NT2/D1 (cell line): ENCODE measurements at regions not wholly inside any gene's neighbourhood (a gene's known extent, or its start where the extent isn't known, plus 50 kb on each side); places are given as distances from the start of the nearest gene placed in this dataset.

Experiments used
- DNase-seq: peaks from one replicate; pipeline ENCODE4 v3.0.0-alpha.2; 2011; ENCODE audit warnings: low read depth, low spot score
- H3K27me3 ChIP-seq: 2 replicates; pipeline ENCODE4 v1.6.0; 2011; ENCODE audit warnings: mild to moderate bottlenecking; ENCODE audit not compliant: insufficient read length, insufficient read depth
- H3K36me3 ChIP-seq: 2 replicates; pipeline ENCODE4 v1.6.1; 2011; ENCODE audit warnings: mild to moderate bottlenecking, low read length, mixed read lengths; ENCODE audit not compliant: insufficient read depth, insufficient read length
- H3K4me1 ChIP-seq: 2 replicates; pipeline ENCODE4 v1.5.1; 2011; ENCODE audit not compliant: insufficient read depth, insufficient read length
- H3K4me3 ChIP-seq: 2 replicates; pipeline ENCODE4 v1.5.1; 2011; ENCODE audit warnings: low read depth; ENCODE audit not compliant: insufficient read length
- H3K9ac ChIP-seq: 2 replicates; pipeline ENCODE4 v1.6.0; 2011; ENCODE audit warnings: low read depth; ENCODE audit not compliant: insufficient read length
- H3K9me3 ChIP-seq: 2 replicates; pipeline ENCODE4 v1.5.1; 2011; ENCODE audit warnings: mild to moderate bottlenecking, low read length; ENCODE audit not compliant: insufficient read depth
- SUZ12 ChIP-seq: IDR thresholded peaks from 2 replicates; pipeline ENCODE4 v1.6.1; 2011; ENCODE audit not compliant: insufficient read length, insufficient read depth; ENCODE audit errors: extremely low read depth
- YY1 ChIP-seq: IDR thresholded peaks from 2 replicates; pipeline ENCODE4 v1.6.1; 2011; ENCODE audit not compliant: insufficient read length, insufficient read depth
- ZNF274 ChIP-seq: IDR thresholded peaks from 2 replicates; pipeline ENCODE4 v1.6.1; 2011; ENCODE audit warnings: mild to moderate bottlenecking, low read depth, low read length

- Histone ChIP-seq H3K36me3 (no peaks in the 10 kb centered on the region), H3K27me3 (no peaks in the 10 kb centered on the region), H3K9ac (no peak overlapping the region), H3K4me3 (no peak overlapping the region), H3K9me3 (peaks cover 14% of the 10 kb centered on the region; the same call in 1 of the 2 replicates), H3K4me1 (peaks cover 6% of the 10 kb centered on the region)
- DNase-seq: no peak
- TF ChIP-seq YY1: no peak
- no peak for TF ChIP-seq ZNF274
- TF ChIP-seq SUZ12: no peak
These were observed 112.9 kb upstream of the JAZF1 start for GRCh38 chr7:28293527-28293835.

GRCh38 chr7:28296571-28297483 lies 115.5 kb upstream of the CREB5 start:
- H3K9me3 ChIP-seq: no peaks in the 10 kb centered on the region
- TF ChIP-seq ZNF274 (no peak), YY1 (no peak), SUZ12 (no peak)
- H3K36me3 ChIP-seq: no peaks in the 10 kb centered on the region
- peak; percentile 64 for DNase-seq
- H3K4me1 ChIP-seq: peaks cover 6% of the 10 kb centered on the region
- no peak overlapping the region for H3K9ac ChIP-seq
- no peaks in the 10 kb centered on the region for H3K27me3 ChIP-seq
- H3K4me3 ChIP-seq: no peak overlapping the region

- no peaks in the 10 kb centered on the region for H3K36me3 ChIP-seq
- peaks cover 2% of the 10 kb centered on the region for H3K4me1 ChIP-seq
- H3K27me3 ChIP-seq: no peaks in the 10 kb centered on the region
- DNase-seq: no peak
- H3K9me3 ChIP-seq: no peaks in the 10 kb centered on the region
- no peak overlapping the region for H3K9ac ChIP-seq
- TF ChIP-seq SUZ12 (no peak), ZNF274 (no peak), YY1 (no peak)
- H3K4me3 ChIP-seq: no peak overlapping the region
These were observed 114.4 kb upstream of the CREB5 start for GRCh38 chr7:28297801-28298459.

- H3K9me3 ChIP-seq: no peaks in the 10 kb centered on the region
- H3K27me3 ChIP-seq: no peaks in the 10 kb centered on the region
- H3K4me3 ChIP-seq: no peak overlapping the region
- H3K4me1 ChIP-seq: no peaks in the 10 kb centered on the region
- H3K9ac ChIP-seq: no peak overlapping the region
- H3K36me3 ChIP-seq: no peaks in the 10 kb centered on the region
- no peak for TF ChIP-seq ZNF274
- no peak for TF ChIP-seq SUZ12
- DNase-seq: peak; percentile 87
These were observed 113.3 kb upstream of the CREB5 start for GRCh38 chr7:28298870-28299518.

GRCh38 chr7:28299556-28299955 lies 112.8 kb upstream of the CREB5 start:
- no peaks in the 10 kb centered on the region for H3K36me3 ChIP-seq
- H3K4me1 ChIP-seq: no peaks in the 10 kb centered on the region

GRCh38 chr7:28300488-28300887 lies 111.8 kb upstream of the CREB5 start:
- TF ChIP-seq YY1 (no peak), SUZ12 (no peak), ZNF274 (no peak)
- Histone ChIP-seq H3K9me3 (no peaks in the 10 kb centered on the region), H3K27me3 (no peaks in the 10 kb centered on the region)

More at GRCh38 chr7:28299556-28299955, 112.8 kb upstream of the CREB5 start:
- Histone ChIP-seq H3K9me3 (no peaks in the 10 kb centered on the region), H3K9ac (no peak overlapping the region), H3K4me3 (no peak overlapping the region), H3K27me3 (no peaks in the 10 kb centered on the region)
- no peak for TF ChIP-seq SUZ12
- TF ChIP-seq YY1: no peak
- no peak for TF ChIP-seq ZNF274
- DNase-seq: no peak

GRCh38 chr7:28301148-28301641 lies 111.1 kb upstream of the CREB5 start:
- Histone ChIP-seq H3K36me3 (no peaks in the 10 kb centered on the region), H3K9ac (no peak overlapping the region), H3K9me3 (no peaks in the 10 kb centered on the region), H3K4me1 (no peaks in the 10 kb centered on the region), H3K4me3 (no peak overlapping the region), H3K27me3 (no peaks in the 10 kb centered on the region)
- DNase-seq: no peak
- TF ChIP-seq SUZ12: no peak
- no peak for TF ChIP-seq ZNF274
- no peak for TF ChIP-seq YY1

More at GRCh38 chr7:28300488-28300887, 111.8 kb upstream of the CREB5 start:
- no peak for DNase-seq
- Histone ChIP-seq H3K4me3 (no peak overlapping the region), H3K9ac (no peak overlapping the region), H3K4me1 (no peaks in the 10 kb centered on the region), H3K36me3 (no peaks in the 10 kb centered on the region)
